ENCODE measurements at regions not wholly inside any gene's neighbourhood (a gene's known extent, or its start where the extent isn't known, plus 50 kb on each side); places are given as distances from the start of the nearest gene placed in this dataset.

GRCh38 chr2:21892140-21892539 is 768.4 kb downstream of the TDRD15 start:
- 0 out of 2 replicates have a peak, but pooled peaks cover 4% of the 10 kb centered on the region for H3K4me1 Mint-ChIP-seq
- H3K27ac Mint-ChIP-seq = no peak overlapping the region

GRCh38 chr2:21895200-21895599 is 771.4 kb downstream of the TDRD15 start:
- Mint-ChIP-seq H3K36me3 (no peaks in the 10 kb centered on the region), H3K4me1 (0 out of 2 replicates have a peak, but pooled peaks cover 4% of the 10 kb centered on the region), H3K4me3 (no peak overlapping the region), H3K9me3 (no peaks in the 10 kb centered on the region), H3K27ac (no peak overlapping the region), H3K27me3 (ENCODE audit: low read depth) (no peaks in the 10 kb centered on the region; the same call in 1 of the 2 replicates)
- DNase-seq (ENCODE audit: low spot score) = no peak
- ChIA-PET CTCF (no interaction called here), POLR2A (no interaction called here)
- no peak for ATAC-seq
- TF ChIP-seq ZNF416 (CRISPR knock-in tag; IDR thresholded peaks at IDR 0.05) (no peak), IRF1 (CRISPR knock-in tag; IDR thresholded peaks at IDR 0.05) (no peak), ZNF281 (CRISPR knock-in tag; IDR thresholded peaks at IDR 0.05) (no peak), ZNF425 (CRISPR knock-in tag; conservative IDR thresholded peaks at IDR 0.05) (no peak), CDX4 (CRISPR knock-in tag; IDR thresholded peaks at IDR 0.05; ENCODE audit: borderline replicate concordance) (no peak), ZBTB43 (CRISPR knock-in tag; IDR thresholded peaks at IDR 0.05) (no peak), E2F1 (CRISPR knock-in tag; IDR thresholded peaks at IDR 0.05) (no peak), GTF2I (CRISPR knock-in tag; conservative IDR thresholded peaks at IDR 0.05) (no peak), CREB1 (CRISPR knock-in tag; IDR thresholded peaks at IDR 0.05) (no peak), NFATC4 (CRISPR knock-in tag; IDR thresholded peaks at IDR 0.05) (no peak), TP53 (CRISPR knock-in tag; IDR thresholded peaks at IDR 0.05) (no peak), ZNF532 (CRISPR knock-in tag; IDR thresholded peaks at IDR 0.05; ENCODE audit: borderline replicate concordance) (no peak), PREB (CRISPR knock-in tag; IDR thresholded peaks at IDR 0.05; ENCODE audit: borderline replicate concordance) (no peak), FOXP4 (CRISPR knock-in tag; IDR thresholded peaks at IDR 0.05) (no peak)

More at GRCh38 chr2:21892140-21892539, 768.4 kb downstream of the TDRD15 start:
- DNase-seq (ENCODE audit: low spot score) (no peak), ATAC-seq (no peak)
- Mint-ChIP-seq H3K4me3 (no peak overlapping the region), H3K9me3 (peaks cover 2% of the 10 kb centered on the region; the same call in 1 of the 2 replicates), H3K36me3 (no peaks in the 10 kb centered on the region), H3K27me3 (ENCODE audit: low read depth) (no peaks in the 10 kb centered on the region)
- ChIA-PET POLR2A (no interaction called here), CTCF (no interaction called here)
- TF ChIP-seq FOXJ3 (CRISPR knock-in tag; IDR thresholded peaks at IDR 0.05; ENCODE audit: borderline replicate concordance) (no peak), NR3C1 (CRISPR knock-in tag; conservative IDR thresholded peaks at IDR 0.05; ENCODE audit: low read depth) (no peak), SP1 (CRISPR knock-in tag; conservative IDR thresholded peaks at IDR 0.05) (no peak), SMAD4 (CRISPR knock-in tag; IDR thresholded peaks at IDR 0.05) (no peak), ETV6 (CRISPR knock-in tag; IDR thresholded peaks at IDR 0.05) (no peak), ZNF121 (CRISPR knock-in tag; IDR thresholded peaks at IDR 0.05) (no peak), ZNF416 (CRISPR knock-in tag; IDR thresholded peaks at IDR 0.05) (no peak)

Data from WTC11 (cell line).